Loucy (cell line): ENCODE measurements at regions not wholly inside any gene's neighbourhood (a gene's known extent, or its start where the extent isn't known, plus 50 kb on each side); places are given as distances from the start of the nearest gene placed in this dataset.

ENCODE experiments used
- EZH2phosphoT487 ChIP-seq: fragments of 200-600 bp; IDR thresholded peaks from 2 replicates; pipeline ENCODE4 v1.6.1; 2018; ENCODE audit warnings: antibody characterized with exemption, mild to moderate bottlenecking, moderate library complexity, borderline replicate concordance
- TF ChIP-seq, protein P1 (sequence below): fragments of 200-600 bp; sonication (generic); conservative IDR thresholded peaks from 2 replicates; pipeline ENCODE4 v1.5.1; 2014; ENCODE audit warnings: mild to moderate bottlenecking, antibody characterized with exemption, low read length

GRCh38 chr1:117780687-117781475, 148.5 kb downstream of the GDAP2 start:
- TF ChIP-seq, protein P1, sequence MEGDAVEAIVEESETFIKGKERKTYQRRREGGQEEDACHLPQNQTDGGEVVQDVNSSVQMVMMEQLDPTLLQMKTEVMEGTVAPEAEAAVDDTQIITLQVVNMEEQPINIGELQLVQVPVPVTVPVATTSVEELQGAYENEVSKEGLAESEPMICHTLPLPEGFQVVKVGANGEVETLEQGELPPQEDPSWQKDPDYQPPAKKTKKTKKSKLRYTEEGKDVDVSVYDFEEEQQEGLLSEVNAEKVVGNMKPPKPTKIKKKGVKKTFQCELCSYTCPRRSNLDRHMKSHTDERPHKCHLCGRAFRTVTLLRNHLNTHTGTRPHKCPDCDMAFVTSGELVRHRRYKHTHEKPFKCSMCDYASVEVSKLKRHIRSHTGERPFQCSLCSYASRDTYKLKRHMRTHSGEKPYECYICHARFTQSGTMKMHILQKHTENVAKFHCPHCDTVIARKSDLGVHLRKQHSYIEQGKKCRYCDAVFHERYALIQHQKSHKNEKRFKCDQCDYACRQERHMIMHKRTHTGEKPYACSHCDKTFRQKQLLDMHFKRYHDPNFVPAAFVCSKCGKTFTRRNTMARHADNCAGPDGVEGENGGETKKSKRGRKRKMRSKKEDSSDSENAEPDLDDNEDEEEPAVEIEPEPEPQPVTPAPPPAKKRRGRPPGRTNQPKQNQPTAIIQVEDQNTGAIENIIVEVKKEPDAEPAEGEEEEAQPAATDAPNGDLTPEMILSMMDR = no peak
- TF ChIP-seq EZH2phosphoT487 = no peak
